ENCODE measurements at regions not wholly inside any gene's neighbourhood (a gene's known extent, or its start where the extent isn't known, plus 50 kb on each side); places are given as distances from the start of the nearest gene placed in this dataset.

DNA sequence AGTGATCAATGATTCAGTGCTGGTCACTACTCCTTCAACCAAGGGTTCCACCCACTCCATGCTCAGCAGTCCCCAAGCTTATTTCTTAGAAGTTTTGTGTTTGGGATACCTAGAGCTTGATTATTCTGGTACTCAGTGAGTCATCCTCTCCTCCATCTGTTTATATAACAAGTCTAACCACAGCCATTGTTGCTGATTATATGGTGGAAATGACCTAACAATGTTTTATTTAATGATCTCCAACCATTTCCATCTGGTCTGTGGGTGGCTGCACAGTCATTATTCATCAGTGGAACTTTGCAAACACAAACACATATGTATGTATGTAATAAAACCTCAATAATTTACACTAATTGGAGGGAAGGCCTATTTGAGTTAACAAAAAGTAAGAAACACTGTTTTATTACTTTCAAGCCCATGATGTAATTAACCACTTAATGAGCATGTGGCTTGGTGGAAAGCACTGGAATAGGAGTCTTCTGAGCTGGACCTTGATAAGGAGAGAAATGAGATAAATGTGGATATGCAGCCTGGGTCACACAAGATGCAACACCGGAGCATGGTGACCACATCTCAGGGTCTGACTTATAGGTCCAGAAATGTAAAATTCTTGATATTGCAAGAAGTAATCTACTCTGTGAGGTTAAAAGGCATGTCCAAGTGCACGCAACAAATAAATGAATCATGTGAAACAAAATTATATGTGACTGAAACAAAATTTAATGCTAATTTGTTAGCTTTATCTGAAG is 99.0 kb upstream of the WLS start:
- peak; percentile 21 for DNase-seq (ENCODE audit: low spot score)

DNA sequence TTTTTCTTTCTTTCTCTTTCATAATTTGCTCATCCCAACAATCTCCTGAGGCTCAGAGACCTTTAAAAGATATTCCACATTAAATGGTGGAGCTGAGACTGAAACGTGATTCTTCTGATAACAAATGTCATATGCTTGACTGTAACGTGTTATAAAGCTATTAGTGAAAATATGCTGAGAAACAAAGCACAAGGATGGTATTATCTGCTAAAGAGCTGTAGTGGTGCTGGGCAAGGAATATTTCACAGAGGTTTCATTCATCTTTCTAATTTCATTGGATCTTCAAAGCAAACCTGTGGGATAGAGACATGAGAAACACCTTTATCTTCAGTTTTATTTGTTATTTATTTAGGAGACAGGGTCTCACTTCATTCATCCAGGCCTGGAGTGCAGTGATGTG is 98.1 kb upstream of the WLS start:
- no peak for DNase-seq (ENCODE audit: low spot score)

DNA sequence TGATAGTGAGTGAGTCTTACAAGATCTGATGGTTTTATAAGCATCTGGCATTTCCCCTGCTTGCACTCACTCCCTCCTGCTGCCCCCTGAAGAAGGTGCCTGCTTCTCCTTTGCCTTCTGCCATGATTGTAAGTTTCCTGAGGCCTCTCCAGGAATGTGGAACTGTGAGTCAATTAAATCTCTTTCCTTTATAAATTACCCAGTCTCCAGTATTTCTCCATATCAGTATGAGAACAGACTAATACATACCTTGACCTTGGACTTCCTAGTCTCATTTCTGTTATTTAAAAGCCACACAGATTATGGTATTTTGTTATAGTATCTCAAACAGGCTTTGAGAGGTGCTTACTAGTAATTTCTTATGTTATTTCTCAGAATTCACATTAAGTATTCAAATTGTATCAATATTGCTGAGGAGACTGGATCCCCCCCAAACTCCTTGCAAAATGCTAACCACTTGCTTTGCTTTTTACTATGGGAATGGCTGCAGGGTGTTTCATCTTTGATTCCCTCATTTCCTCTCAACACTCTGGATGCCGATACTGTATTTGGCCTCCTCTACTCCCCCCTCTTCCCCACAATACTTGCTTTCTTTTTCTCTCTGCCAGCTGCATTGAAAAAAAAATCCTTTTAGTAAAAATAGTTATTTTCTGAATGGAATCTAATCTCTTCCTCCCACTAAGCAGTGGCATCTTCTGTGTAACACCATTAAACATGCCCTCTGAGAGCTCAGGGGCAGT is 96.9 kb upstream of the WLS start:
- DNase-seq (ENCODE audit: low spot score): no peak

DNA sequence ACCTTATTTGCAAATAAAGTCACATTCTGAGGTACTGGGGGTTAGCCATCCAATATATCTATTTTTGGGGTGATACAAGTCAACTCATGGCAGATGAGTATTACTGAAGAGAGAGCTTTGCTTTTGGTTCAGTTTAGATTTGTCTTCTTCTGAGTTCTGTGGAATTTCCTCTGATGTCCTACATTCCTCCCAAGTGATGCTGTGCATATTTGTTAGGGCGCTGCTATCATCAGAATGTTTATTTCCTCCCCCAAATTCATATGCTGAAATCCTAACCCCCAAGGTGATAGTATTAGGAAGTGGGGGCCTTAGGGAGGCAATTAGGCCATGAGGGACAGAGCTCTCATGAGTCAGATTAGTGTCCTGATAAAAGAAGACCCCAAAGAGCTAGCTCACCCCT is 96.2 kb upstream of the WLS start:
- no peak for DNase-seq (ENCODE audit: low spot score)

DNA sequence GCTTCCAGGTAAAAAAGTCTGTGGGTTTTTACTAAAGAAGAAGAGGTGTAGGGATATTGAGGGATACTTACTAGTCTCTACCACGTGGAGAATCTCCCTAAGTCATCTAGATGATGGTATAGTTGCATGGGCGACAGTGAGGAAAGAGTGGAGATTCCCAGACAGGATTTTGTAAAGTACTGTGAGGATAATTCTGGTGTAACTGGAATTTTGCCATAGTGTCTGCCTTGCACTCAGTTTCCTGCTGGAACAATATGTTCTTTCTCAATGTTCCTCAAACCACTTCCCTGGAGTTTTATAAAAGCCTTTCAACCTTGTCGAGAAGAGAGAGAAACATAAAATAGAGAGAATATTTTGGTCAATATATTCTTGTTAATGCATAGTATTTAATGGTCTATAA is 95.1 kb upstream of the WLS start:
- DNase-seq (ENCODE audit: low spot score): no peak

DNA sequence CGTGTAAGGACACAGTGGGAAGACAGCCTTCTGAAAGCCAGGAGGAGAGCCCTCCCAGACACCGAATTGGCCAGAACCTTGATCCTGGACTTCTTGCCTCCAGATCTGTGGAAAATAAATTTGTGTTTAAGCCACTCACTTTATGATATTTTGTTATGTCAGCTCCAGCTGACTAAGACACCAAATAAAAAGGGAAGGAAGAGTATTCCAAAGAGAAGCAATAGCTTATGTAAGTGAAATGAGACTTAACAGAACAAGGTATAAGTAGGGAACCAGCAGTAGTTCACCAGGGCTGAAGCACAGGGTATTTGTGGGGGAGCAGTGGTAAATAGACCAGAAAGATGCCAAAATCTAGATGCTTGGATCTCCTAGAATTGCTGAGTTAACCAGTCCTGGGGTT is 94.2 kb upstream of the WLS start:
- no peak for DNase-seq (ENCODE audit: low spot score)

DNA sequence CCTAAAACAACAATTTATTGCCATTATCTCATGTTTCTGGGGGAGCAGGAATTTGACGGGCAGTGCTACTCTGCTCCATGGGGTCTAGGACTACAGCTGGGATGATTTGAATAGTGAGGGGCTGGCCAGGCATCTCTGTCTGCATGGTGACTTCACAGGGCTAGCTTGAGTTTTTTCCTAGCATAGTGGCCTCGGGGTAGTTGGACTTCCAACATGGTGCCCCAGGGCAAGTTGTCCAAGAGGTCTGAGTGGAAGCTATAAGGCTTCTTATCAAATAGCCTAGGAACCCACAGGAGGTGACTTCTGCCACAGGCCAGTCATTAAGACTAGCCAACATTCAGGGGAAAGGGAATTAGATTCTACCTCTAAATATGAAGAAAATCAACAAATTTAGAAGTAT is 92.0 kb upstream of the WLS start:
- no peak for DNase-seq (ENCODE audit: low spot score)

DNA sequence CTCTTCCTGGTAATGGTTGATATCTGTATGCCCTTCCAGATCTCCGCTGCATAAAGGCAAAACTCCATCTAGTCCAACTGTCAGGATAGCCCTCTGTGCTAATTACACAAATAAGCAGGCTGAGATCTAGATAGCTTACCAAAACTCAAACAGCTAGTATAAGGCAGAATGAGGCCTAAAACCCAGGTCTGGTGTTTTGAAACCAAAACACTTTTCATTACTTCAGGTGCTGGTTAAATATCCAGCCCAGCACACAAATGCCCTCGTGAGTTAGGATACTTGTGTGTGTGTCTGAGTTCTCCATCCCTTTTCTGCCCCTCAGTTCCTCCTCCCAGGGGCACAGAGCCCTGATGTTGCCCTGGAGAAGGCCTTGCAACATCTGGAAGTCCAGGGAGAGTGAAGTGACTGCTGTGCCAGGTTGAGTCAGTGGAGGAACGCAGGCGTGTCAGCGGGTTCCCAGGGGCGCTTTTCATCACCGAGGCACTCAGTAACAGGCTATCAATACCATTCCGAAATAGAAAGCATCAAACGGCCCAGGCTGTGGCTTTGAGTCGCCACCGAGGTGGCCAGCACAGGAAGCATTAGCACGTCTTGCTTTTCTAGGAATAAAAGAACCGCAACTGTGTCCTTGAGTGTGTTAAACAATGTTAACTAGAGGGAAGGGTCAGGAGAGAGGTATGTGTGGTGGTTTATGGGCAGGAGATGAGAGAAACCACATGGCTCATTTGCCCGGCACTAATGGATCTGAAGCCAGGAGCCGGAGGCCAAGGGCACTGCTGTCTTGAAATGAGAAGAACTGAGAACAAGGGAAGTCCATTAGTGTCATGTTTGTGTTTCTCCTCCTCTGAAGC is 90.7 kb upstream of the WLS start:
- DNase-seq (ENCODE audit: low spot score): no peak

DNA sequence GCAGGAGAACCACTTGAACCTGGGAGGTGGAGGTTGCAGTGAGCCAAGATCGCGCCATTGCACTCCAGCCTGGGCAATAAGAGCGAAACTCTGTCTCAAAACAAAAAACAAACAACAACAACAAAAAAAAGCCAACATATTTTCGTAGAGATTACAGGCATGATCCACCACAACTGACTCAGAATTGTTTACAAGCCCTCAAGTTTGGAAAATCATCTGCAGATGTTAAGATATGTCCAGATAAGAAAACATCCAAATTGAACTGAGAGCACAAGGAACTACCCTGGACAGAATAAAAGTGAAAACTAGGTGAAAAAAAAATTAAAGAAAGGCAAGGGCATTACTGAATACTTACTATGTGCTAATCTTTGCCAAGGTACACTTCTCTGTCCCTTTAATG is 89.8 kb upstream of the WLS start:
- no peak for DNase-seq (ENCODE audit: low spot score)

DNA sequence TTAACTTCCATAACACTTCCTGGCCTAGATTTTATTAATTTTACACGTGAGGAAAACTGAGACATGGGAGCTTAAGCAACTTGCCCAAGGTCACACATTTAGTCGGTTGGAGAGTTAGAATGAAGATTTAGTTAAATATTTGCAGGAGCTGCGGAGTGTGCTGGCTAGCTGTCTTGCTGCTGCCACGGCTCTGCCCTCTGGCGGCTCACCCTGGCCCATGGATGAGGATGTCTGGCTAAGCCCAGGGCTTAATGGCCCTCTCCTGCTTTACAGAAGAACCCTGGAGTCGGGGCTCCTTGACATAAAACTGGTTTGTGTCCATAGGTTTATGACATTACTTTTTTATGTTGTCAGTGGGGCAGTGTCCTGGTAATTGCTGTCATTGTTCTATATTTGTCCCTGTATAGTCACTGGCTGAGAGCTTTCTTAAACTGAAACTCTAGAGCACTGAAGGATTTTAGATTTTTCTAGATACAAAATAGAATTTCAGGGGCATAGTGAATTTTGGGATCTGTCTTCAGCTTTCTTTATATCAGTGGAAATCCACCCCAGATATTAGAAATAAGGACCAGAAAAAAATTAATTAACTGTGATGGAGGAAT is 88.9 kb upstream of the WLS start:
- DNase-seq (ENCODE audit: low spot score): peak; percentile 57

DNA sequence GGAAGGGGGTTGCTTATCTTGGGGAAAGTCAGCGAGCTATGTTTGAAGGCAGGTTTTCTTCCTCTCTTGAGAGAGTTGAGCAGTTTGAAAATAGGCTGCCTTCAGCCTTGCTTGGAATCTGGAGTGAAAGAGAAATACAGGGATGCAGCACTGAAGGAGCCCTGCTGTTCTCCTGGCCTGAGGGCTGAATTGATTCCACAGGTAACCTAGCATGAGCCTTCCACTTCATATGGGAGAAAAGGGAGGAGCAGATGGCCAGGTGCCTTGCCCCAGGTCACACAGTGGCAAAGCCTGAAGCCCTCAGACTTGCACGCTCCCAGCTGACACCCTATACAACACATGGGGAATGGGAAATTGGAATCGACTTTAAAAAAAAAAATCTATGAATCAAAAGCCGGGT is 88.0 kb upstream of the WLS start:
- no peak for DNase-seq (ENCODE audit: low spot score)

DNA sequence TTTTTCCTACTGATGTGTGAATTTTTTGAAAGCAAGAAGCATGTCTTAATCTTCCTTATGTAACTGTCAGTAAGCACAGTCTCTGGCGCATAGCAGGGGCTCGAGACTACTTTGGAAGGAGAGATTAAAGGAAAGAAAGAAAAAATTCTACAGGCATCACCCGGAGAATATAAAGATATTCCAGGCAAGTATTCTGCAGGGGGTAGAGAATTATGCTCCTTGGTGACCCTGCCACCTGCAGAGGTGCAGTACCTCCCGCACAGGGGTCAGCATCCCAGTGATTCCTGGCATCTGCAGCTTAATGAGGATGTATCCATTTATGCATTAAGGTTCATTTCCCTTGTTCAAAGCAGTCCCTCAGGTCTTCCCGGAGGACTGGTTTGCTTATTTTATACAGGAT is 87.6 kb upstream of the WLS start:
- no peak for DNase-seq (ENCODE audit: low spot score)

DNA sequence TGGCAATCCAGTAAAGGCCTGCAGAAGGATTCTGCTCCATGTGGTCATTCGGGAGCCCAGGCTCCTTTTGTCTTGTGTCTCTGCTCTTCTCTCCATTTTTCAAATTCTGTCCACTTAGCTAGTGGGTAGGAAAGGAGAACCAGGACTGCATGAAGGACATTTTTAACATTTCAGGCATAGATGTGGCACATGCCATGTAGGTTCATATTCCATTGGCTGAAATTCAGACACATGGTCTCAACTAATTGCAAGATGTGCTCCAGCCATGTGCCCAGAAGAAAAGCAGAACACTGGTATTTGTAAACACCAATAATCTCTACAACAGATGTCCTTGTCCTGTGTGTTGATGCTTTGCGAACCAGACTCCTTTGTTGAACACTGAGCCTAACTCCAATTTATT is 85.2 kb upstream of the WLS start:
- no peak for DNase-seq (ENCODE audit: low spot score)

DNA sequence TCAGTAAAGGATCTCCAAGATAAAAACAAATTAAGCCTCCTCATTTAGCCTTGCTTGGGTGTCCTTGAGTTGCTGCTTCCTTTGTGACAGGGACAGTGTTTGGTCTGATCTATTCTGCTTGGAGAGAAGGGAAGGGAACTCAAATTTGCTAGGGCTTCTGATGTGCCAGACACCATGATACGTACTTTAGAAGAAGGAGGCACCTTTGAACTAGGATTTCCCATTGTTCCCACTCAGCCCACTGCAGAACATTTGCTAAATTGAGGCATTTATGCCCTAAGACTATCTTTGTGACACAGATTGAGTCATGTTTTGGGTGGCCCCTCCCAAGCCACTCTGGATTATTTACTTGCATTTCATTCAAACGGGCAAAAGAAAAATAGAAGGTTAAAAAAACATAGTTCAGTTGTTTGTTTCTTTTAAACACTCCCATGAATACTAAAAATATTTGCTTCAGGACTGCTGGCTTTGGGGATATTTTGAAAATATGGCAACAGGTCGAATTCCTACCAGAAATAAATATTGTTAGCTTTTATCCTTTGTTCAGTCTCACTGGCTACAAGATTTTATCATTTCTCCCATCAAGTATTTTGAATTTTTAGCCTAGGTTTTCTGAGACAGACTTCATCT is 81.9 kb upstream of the WLS start:
- no peak for DNase-seq (ENCODE audit: low spot score)

DNA sequence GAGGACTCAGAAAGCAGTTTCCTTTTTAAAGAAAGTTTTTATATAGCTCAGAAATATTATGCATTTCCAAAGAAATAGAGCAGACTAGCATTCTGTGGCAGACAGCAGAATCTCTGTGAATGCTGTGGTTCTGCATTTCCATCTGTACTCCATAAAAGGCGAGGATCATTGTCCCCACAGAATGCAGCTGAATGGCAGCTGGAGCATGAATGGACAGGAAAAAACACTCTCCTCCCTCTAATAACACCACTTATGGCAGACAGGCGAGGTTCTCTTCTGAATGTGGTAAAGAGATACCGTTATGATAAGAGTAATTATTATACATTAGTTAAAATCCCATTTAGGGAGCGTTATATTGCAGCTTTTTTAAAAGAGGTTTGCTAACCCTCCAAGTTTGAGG is 81.4 kb upstream of the WLS start:
- DNase-seq (ENCODE audit: low spot score): no peak

DNA sequence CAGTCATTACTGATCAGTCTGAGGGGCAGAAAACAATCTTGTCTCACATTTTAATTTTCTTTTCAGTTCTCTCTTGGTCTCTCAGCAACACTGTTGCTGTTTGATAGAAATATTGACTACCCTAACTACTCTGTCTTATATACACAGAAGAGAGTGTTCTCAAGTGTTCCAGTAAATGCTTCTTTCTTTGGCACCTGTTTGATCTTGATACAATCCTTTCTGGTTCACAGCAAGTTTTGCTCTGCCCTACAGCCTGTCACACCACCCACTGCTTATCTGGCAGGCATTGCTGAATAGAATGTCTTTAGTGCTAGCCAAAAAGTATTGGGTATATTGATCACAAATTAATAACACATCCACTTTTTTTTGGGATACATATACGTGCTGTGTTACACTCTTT is 75.7 kb upstream of the WLS start:
- DNase-seq (ENCODE audit: low spot score): no peak

DNA sequence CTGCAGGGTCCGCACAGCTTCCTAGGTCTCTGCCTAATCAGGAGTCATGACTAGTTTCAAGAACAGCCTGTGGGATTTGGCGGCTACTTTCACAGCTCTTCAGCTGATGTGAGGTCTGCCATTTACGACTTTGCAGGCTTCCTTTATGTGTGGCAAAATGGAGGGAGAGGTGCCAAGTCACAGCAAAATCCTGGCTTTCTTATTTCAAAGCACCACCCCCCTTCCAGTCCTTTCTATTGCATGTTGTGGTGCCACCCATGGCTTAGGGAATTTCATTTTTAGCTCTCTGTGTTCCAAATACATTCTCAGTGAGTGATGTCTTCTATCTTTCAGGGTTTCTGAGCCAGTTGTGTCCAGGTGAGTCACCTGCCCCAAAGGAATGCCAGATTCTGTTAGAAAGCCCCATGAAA is 75.1 kb upstream of the WLS start:
- DNase-seq (ENCODE audit: low spot score): no peak

DNA sequence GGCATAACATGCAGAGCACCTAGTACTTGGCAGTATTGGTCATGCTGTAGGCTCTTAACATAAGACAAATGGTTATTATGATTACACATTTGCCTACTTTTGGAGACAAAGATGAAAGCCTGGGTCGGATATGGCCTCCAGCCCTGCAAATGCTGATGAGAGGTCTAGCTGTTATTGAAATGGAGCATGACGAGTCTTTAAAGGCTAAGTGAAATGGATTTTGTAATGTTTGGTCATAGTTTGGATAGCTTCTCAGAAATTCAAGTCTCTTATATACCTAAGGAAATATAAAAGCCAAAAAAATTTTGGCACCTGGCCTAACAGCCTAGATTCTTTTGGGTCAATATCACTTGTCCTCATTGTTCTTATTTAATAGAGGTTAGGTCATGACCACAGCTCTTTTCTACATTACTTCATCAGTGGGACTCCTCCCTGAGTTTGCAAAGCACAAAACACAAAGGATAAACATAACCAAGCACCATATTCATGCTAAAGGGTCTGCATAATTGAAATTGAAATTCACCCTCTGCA is 69.2 kb upstream of the WLS start:
- DNase-seq (ENCODE audit: low spot score): no peak

DNA sequence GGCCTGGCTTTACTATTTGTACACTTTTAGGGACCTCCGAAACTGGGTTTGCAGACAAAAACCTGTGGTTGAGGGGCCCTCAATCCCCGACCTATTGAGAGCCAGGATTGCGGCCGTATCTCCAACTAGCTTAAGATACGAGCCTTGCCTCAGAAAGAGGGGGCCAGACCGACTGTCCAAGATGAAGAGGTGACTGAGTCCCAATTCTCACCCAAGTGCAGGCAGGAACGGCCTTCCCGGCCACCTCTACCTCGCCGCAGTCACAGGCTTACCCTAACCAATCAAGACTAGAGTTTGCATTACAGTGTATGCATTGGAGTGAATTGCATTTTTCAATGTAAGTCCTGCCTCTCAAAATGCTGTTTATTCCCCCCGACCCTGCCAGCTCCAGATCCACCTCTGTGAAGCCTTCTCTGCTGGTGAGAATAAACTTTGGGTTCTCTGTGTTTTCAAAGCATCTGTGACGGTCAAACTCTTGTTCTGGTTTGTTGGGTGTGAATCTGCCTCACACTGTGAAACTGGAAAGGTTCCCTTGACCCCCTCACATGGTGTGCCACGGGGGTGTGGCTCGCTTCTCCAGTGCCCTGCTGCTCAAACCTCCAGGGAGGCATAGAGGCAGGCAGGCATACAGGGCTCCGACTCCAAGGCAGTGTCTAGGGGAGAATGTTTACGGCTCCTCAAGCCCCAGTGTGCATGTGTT is 62.2 kb upstream of the WLS start:
- no peak for DNase-seq (ENCODE audit: low spot score)

DNA sequence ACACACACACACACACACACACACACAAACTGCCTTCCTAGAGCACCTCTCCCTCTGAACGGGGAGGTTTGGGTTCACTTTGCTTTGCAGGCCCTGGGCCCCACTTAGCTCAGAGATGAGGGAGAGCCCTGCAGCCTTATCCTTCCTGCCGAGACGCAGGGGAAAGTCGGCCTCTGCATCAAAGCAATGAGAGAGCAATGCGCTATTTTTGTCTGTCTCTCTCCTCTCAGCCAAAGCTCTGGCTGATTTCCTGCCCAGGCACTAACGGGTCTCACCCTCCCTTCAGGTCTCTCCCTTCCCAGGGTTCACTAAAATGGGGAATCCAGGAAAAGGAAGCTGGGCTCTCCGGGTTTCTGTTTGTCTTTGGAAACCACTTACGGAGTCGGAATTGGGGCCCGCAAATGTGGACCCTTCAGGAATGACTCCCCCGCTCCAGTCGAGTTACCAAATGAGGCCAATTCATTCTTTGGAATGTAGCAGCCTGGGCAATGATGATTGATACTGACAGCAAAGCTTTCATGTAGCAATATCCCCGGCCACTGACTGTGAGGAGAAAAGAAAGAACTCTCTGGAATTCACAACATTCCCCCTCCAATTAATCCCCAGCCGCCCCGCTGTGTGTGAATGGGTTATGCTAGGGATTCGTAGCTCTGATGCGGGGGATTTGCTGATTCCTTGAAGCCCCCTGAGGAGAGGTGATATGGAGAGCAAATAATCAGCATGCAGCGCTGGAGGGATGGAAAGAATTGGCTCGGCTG is 61.5 kb upstream of the WLS start:
- DNase-seq (ENCODE audit: low spot score): peak; percentile 51

All from hepatic stellate cell (primary cell).